ENCODE measurements at regions not wholly inside any gene's neighbourhood (a gene's known extent, or its start where the extent isn't known, plus 50 kb on each side); places are given as distances from the start of the nearest gene placed in this dataset.

GRCh38 chr5:153893817-153894216 is 144.9 kb downstream of the FAM114A2 start:
- no peak overlapping the region for H3K4me3 ChIP-seq (ENCODE audit: low read depth, low read length, poor library complexity, severe bottlenecking)
- no peak overlapping the region for H3K27ac ChIP-seq (ENCODE audit: low read depth, low read length, poor library complexity, severe bottlenecking)
- H3K79me2 ChIP-seq (ENCODE audit: insufficient read depth, low read depth, low read length) = no peaks in the 10 kb centered on the region
- POLR2A ChIA-PET = no interaction called here
- no peaks in the 10 kb centered on the region for H3K9me3 ChIP-seq (ENCODE audit: low read length)
- H3K36me3 ChIP-seq (ENCODE audit: insufficient read depth, low read length) = no peaks in the 10 kb centered on the region
- H3K4me2 ChIP-seq (ENCODE audit: low read length) = no peak overlapping the region
- H3K9me2 ChIP-seq (ENCODE audit: insufficient read depth, low read length) = no peaks in the 10 kb centered on the region
- no peak for DNase-seq (ENCODE audit: low spot score)
- intact Hi-C loops (cut with micrococcal nuclease; ENCODE audit: unreplicated experiment) = no loop called here
- CTCF ChIA-PET (ENCODE audit: unreplicated experiment) = no interaction called here
- no TSS peak for BruUV-seq (replicated peaks)
- no peaks in the 10 kb centered on the region for H3K4me1 ChIP-seq (ENCODE audit: insufficient read depth, low read length, poor library complexity, severe bottlenecking)
- H2AFZ ChIP-seq (ENCODE audit: low read length) = no peak overlapping the region
- no peak for TF ChIP-seq CTCF (conservative IDR thresholded peaks at IDR 0.05; ENCODE audit: low read length)
- no peak for TF ChIP-seq EZH2phosphoT487 (IDR thresholded peaks at IDR 0.05; ENCODE audit: borderline replicate concordance, low read depth, low read length)
- no peaks in the 10 kb centered on the region for H4K20me1 ChIP-seq (ENCODE audit: insufficient read depth, low read length)

GRCh38 chr5:153891394-153891793 is 147.3 kb downstream of the FAM114A2 start:
- ChIA-PET POLR2A (no interaction called here), CTCF (ENCODE audit: unreplicated experiment) (no interaction called here)
- Histone ChIP-seq H3K4me1 (ENCODE audit: insufficient read depth, low read length, poor library complexity, severe bottlenecking) (no peaks in the 10 kb centered on the region), H3K36me3 (ENCODE audit: insufficient read depth, low read length) (no peaks in the 10 kb centered on the region), H4K20me1 (ENCODE audit: insufficient read depth, low read length) (no peaks in the 10 kb centered on the region), H3K27ac (ENCODE audit: low read depth, low read length, poor library complexity, severe bottlenecking) (no peak overlapping the region), H3K9me3 (ENCODE audit: low read length) (no peaks in the 10 kb centered on the region), H3K9me2 (ENCODE audit: insufficient read depth, low read length) (no peaks in the 10 kb centered on the region), H2AFZ (ENCODE audit: low read length) (no peak overlapping the region), H3K4me3 (ENCODE audit: low read depth, low read length, poor library complexity, severe bottlenecking) (no peak overlapping the region), H3K4me2 (ENCODE audit: low read length) (no peak overlapping the region), H3K79me2 (ENCODE audit: insufficient read depth, low read depth, low read length) (no peaks in the 10 kb centered on the region)
- no TSS peak for BruUV-seq (replicated peaks)
- DNase-seq (ENCODE audit: low spot score) = no peak
- intact Hi-C loops (cut with micrococcal nuclease; ENCODE audit: unreplicated experiment) = no loop called here
- no peak for TF ChIP-seq EZH2phosphoT487 (IDR thresholded peaks at IDR 0.05; ENCODE audit: borderline replicate concordance, low read depth, low read length)
- no peak for TF ChIP-seq CTCF (conservative IDR thresholded peaks at IDR 0.05; ENCODE audit: low read length)

GRCh38 chr5:153888781-153889180 is 149.9 kb downstream of the FAM114A2 start:
- intact Hi-C loops (cut with micrococcal nuclease; ENCODE audit: unreplicated experiment) = no loop called here
- H2AFZ ChIP-seq (ENCODE audit: low read length) = no peak overlapping the region
- no peaks in the 10 kb centered on the region for H3K9me2 ChIP-seq (ENCODE audit: insufficient read depth, low read length)
- no peaks in the 10 kb centered on the region for H3K4me1 ChIP-seq (ENCODE audit: insufficient read depth, low read length, poor library complexity, severe bottlenecking)
- ChIA-PET POLR2A (interaction anchor here (0.6 kb wide), 1 partner anchor 112 kb away, joined by 3 read pairs; no protein-coding TSS in a partner anchor), CTCF (ENCODE audit: unreplicated experiment) (no interaction called here)
- BruUV-seq (replicated peaks) = no TSS peak
- no peaks in the 10 kb centered on the region for H3K36me3 ChIP-seq (ENCODE audit: insufficient read depth, low read length)
- H3K27ac ChIP-seq (ENCODE audit: low read depth, low read length, poor library complexity, severe bottlenecking) = no peak overlapping the region
- no peak overlapping the region for H3K4me3 ChIP-seq (ENCODE audit: low read depth, low read length, poor library complexity, severe bottlenecking)
- H3K9me3 ChIP-seq (ENCODE audit: low read length) = no peaks in the 10 kb centered on the region
- H3K79me2 ChIP-seq (ENCODE audit: insufficient read depth, low read depth, low read length) = no peaks in the 10 kb centered on the region
- no peak overlapping the region for H3K4me2 ChIP-seq (ENCODE audit: low read length)
- DNase-seq (ENCODE audit: low spot score) = no peak
- no peaks in the 10 kb centered on the region for H4K20me1 ChIP-seq (ENCODE audit: insufficient read depth, low read length)
- TF ChIP-seq CTCF (conservative IDR thresholded peaks at IDR 0.05; ENCODE audit: low read length) = no peak
- TF ChIP-seq EZH2phosphoT487 (IDR thresholded peaks at IDR 0.05; ENCODE audit: borderline replicate concordance, low read depth, low read length) = no peak
